ENCODE measurements at regions not wholly inside any gene's neighbourhood (a gene's known extent, or its start where the extent isn't known, plus 50 kb on each side); places are given as distances from the start of the nearest gene placed in this dataset.
A peak's percentile ranks its signal among the peaks of the same experiment; 100 is the strongest.

GRCh38 chr4:170868170-170868569 lies 778.4 kb upstream of the AADAT start:
- in situ Hi-C loops (cut with MboI): no loop called here
- H3K27ac ChIP-seq: no peak overlapping the region
- 0% methylated on average over 1 of the region's 1 CpG for WGBS, 2 experiments (ENCODE audit: low coverage in 1 of 2, low lambda C conversion rate in 2 of 2, missing lambda C conversion rate in 2 of 2)
- no peaks in the 10 kb centered on the region for H3K4me1 ChIP-seq (ENCODE audit: insufficient read depth)
- no peaks in the 10 kb centered on the region for H3K79me2 ChIP-seq (ENCODE audit: insufficient read depth)
- H3K4me2 ChIP-seq (ENCODE audit: unreplicated experiment): no peak overlapping the region
- no peaks in the 10 kb centered on the region for H3K36me3 ChIP-seq (ENCODE audit: low read depth)
- no peak for DNase-seq
- TF ChIP-seq EZH2 (IDR thresholded peaks at IDR 0.05; ENCODE audit: insufficient read depth, poor library complexity, severe bottlenecking) (no peak), EZH2phosphoT487 (IDR thresholded peaks at IDR 0.05; ENCODE audit: insufficient read depth, low read depth) (no peak)
- H3K9me2 ChIP-seq (ENCODE audit: insufficient read depth): no peaks in the 10 kb centered on the region
- no peak overlapping the region for H3K4me3 ChIP-seq
- H2AFZ ChIP-seq: no peak overlapping the region
- no peaks in the 10 kb centered on the region for H4K20me1 ChIP-seq (ENCODE audit: insufficient read depth)
- no peaks in the 10 kb centered on the region for H3K9me3 ChIP-seq (ENCODE audit: low read depth)
- no peaks in the 10 kb centered on the region for H3F3A ChIP-seq (ENCODE audit: insufficient read depth)
- no peak overlapping the region for H3K9ac ChIP-seq
- no peaks in the 10 kb centered on the region for H3K27me3 ChIP-seq (replicated peaks; ENCODE audit: insufficient read depth)

DNA sequence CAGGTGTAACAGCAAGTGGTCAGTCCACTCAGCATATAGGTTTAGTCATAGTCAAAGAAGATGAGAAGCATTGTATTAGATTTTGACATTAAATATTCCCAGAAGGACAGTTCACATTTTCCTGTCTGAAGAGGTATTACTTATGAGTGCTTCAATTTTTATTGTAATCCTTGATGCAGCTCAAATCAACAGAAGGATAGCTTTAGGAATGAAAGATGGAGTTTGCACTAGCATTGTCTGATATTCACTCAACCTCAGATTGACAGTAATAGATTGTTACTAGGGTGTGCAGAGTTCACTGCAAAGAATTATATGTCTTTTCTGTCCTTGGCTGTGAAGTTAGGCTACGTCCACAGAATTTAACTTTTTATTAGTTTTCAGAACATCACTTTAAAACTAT lies 764.3 kb upstream of the AADAT start:
- 0 to 4% methylated on average over 1 of the region's 1 CpG for WGBS, 2 experiments (ENCODE audit: low coverage in 1 of 2, low lambda C conversion rate in 2 of 2, missing lambda C conversion rate in 2 of 2)
- in situ Hi-C loops (cut with MboI): no loop called here

GRCh38 chr4:170853422-170854021 lies 763.8 kb upstream of the AADAT start:
- peak; percentile 50 for DNase-seq
- Histone ChIP-seq H2AFZ (no peak overlapping the region), H3K27me3 (replicated peaks; ENCODE audit: insufficient read depth) (no peaks in the 10 kb centered on the region), H3K4me2 (ENCODE audit: unreplicated experiment) (no peak overlapping the region), H3K4me3 (no peak overlapping the region), H3K27ac (no peak overlapping the region), H3K9me2 (ENCODE audit: insufficient read depth) (no peaks in the 10 kb centered on the region), H3F3A (ENCODE audit: insufficient read depth) (no peaks in the 10 kb centered on the region), H3K9me3 (ENCODE audit: low read depth) (no peaks in the 10 kb centered on the region), H3K9ac (no peak overlapping the region), H3K4me1 (ENCODE audit: insufficient read depth) (no peaks in the 10 kb centered on the region), H3K79me2 (ENCODE audit: insufficient read depth) (no peaks in the 10 kb centered on the region), H3K36me3 (ENCODE audit: low read depth) (no peaks in the 10 kb centered on the region), H4K20me1 (ENCODE audit: insufficient read depth) (no peaks in the 10 kb centered on the region)
- TF ChIP-seq EZH2phosphoT487 (IDR thresholded peaks at IDR 0.05; ENCODE audit: insufficient read depth, low read depth): no peak
- no peak for TF ChIP-seq EZH2 (IDR thresholded peaks at IDR 0.05; ENCODE audit: insufficient read depth, poor library complexity, severe bottlenecking)
- WGBS, 2 experiments (ENCODE audit: low coverage in 1 of 2, low lambda C conversion rate in 2 of 2, missing lambda C conversion rate in 2 of 2): 13 to 14% methylated on average over 8 of the region's 8 CpGs
- in situ Hi-C loops (cut with MboI): no loop called here

More for the DNA sequence above, 764.3 kb upstream of the AADAT start:
- no peak for TF ChIP-seq EZH2phosphoT487 (IDR thresholded peaks at IDR 0.05; ENCODE audit: insufficient read depth, low read depth)
- no peak for TF ChIP-seq EZH2 (IDR thresholded peaks at IDR 0.05; ENCODE audit: insufficient read depth, poor library complexity, severe bottlenecking)
- Histone ChIP-seq H3K9me3 (ENCODE audit: low read depth) (no peaks in the 10 kb centered on the region), H3F3A (ENCODE audit: insufficient read depth) (no peaks in the 10 kb centered on the region), H3K9me2 (ENCODE audit: insufficient read depth) (no peaks in the 10 kb centered on the region), H2AFZ (no peak overlapping the region), H3K4me2 (ENCODE audit: unreplicated experiment) (no peak overlapping the region), H3K27me3 (replicated peaks; ENCODE audit: insufficient read depth) (no peaks in the 10 kb centered on the region), H3K9ac (no peak overlapping the region), H4K20me1 (ENCODE audit: insufficient read depth) (no peaks in the 10 kb centered on the region), H3K79me2 (ENCODE audit: insufficient read depth) (no peaks in the 10 kb centered on the region), H3K27ac (no peak overlapping the region), H3K4me1 (ENCODE audit: insufficient read depth) (no peaks in the 10 kb centered on the region), H3K36me3 (ENCODE audit: low read depth) (no peaks in the 10 kb centered on the region), H3K4me3 (no peak overlapping the region)
- DNase-seq: no peak

DNA sequence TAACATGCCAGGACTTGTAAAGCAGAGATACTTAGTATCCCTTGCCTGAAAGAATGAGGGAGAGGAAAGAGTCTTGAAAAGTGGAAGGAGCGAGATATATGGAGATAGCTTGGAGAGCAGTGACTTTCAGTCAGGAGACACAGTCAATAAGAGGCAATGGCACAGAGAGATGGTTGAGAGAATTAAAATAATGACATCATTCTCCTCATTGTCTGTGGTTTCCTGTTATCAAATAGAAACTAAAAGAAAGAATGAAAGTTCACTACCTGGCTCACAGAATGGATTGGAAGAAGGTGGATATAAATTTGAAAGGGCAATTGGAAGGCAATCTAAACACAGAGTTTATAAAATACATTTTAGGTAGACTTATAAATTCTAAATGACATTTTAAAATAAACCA lies 760.2 kb upstream of the AADAT start:
- no peak overlapping the region for H2AFZ ChIP-seq
- H3F3A ChIP-seq (ENCODE audit: insufficient read depth): no peaks in the 10 kb centered on the region
- no peaks in the 10 kb centered on the region for H3K9me2 ChIP-seq (ENCODE audit: insufficient read depth)
- H3K79me2 ChIP-seq (ENCODE audit: insufficient read depth): no peaks in the 10 kb centered on the region
- in situ Hi-C loops (cut with MboI): no loop called here
- no peaks in the 10 kb centered on the region for H3K4me1 ChIP-seq (ENCODE audit: insufficient read depth)
- TF ChIP-seq EZH2 (IDR thresholded peaks at IDR 0.05; ENCODE audit: insufficient read depth, poor library complexity, severe bottlenecking) (no peak), EZH2phosphoT487 (IDR thresholded peaks at IDR 0.05; ENCODE audit: insufficient read depth, low read depth) (no peak)
- H3K36me3 ChIP-seq (ENCODE audit: low read depth): no peaks in the 10 kb centered on the region
- no peak for DNase-seq
- H3K27me3 ChIP-seq (replicated peaks; ENCODE audit: insufficient read depth): no peaks in the 10 kb centered on the region
- 10 to 15% methylated on average over 1 of the region's 1 CpG for WGBS, 2 experiments (ENCODE audit: low coverage in 1 of 2, low lambda C conversion rate in 2 of 2, missing lambda C conversion rate in 2 of 2)
- H3K4me2 ChIP-seq (ENCODE audit: unreplicated experiment): no peak overlapping the region
- H3K27ac ChIP-seq: no peak overlapping the region
- H3K9ac ChIP-seq: no peak overlapping the region
- no peaks in the 10 kb centered on the region for H3K9me3 ChIP-seq (ENCODE audit: low read depth)
- no peak overlapping the region for H3K4me3 ChIP-seq
- no peaks in the 10 kb centered on the region for H4K20me1 ChIP-seq (ENCODE audit: insufficient read depth)

Data from GM23248 (cell line).